ENCODE measurements at regions not wholly inside any gene's neighbourhood (a gene's known extent, or its start where the extent isn't known, plus 50 kb on each side); places are given as distances from the start of the nearest gene placed in this dataset.

GRCh38 chr9:81122749-81123148 lies 566.6 kb downstream of the TLE1 start:
- Histone ChIP-seq H3K27me3 (ENCODE audit: control insufficient read depth, insufficient read depth, low read length) (no peaks in the 10 kb centered on the region), H3K36me3 (ENCODE audit: insufficient read depth, low read length) (no peaks in the 10 kb centered on the region), H3K4me1 (ENCODE audit: control insufficient read depth, insufficient read depth, low read length) (no peaks in the 10 kb centered on the region), H3K9ac (ENCODE audit: low read depth, low read length) (no peak overlapping the region), H3K4me3 (ENCODE audit: low read length) (no peak overlapping the region), H3K9me3 (replicated peaks; ENCODE audit: low read length) (no peaks in the 10 kb centered on the region), H3K4me2 (ENCODE audit: low read length) (no peak overlapping the region)

GRCh38 chr9:81119591-81119990 lies 569.8 kb downstream of the TLE1 start:
- H3K9ac ChIP-seq (ENCODE audit: low read depth, low read length): no peak overlapping the region
- H3K9me3 ChIP-seq (replicated peaks; ENCODE audit: low read length): no peaks in the 10 kb centered on the region
- H3K4me1 ChIP-seq (ENCODE audit: control insufficient read depth, insufficient read depth, low read length): no peaks in the 10 kb centered on the region
- H3K4me3 ChIP-seq (ENCODE audit: low read length): no peak overlapping the region
- H3K27me3 ChIP-seq (ENCODE audit: control insufficient read depth, insufficient read depth, low read length): no peaks in the 10 kb centered on the region
- H3K36me3 ChIP-seq (ENCODE audit: insufficient read depth, low read length): no peaks in the 10 kb centered on the region
- no peak overlapping the region for H3K4me2 ChIP-seq (ENCODE audit: low read length)

GRCh38 chr9:81118416-81118815 lies 570.9 kb downstream of the TLE1 start:
- Histone ChIP-seq H3K9ac (ENCODE audit: low read depth, low read length) (no peak overlapping the region), H3K4me2 (ENCODE audit: low read length) (no peak overlapping the region), H3K4me3 (ENCODE audit: low read length) (no peak overlapping the region), H3K4me1 (ENCODE audit: control insufficient read depth, insufficient read depth, low read length) (no peaks in the 10 kb centered on the region), H3K9me3 (replicated peaks; ENCODE audit: low read length) (no peaks in the 10 kb centered on the region), H3K27me3 (ENCODE audit: control insufficient read depth, insufficient read depth, low read length) (no peaks in the 10 kb centered on the region), H3K36me3 (ENCODE audit: insufficient read depth, low read length) (no peaks in the 10 kb centered on the region)

- Histone ChIP-seq H3K4me1 (ENCODE audit: control insufficient read depth, insufficient read depth, low read length) (no peaks in the 10 kb centered on the region), H3K9ac (ENCODE audit: low read depth, low read length) (no peak overlapping the region), H3K9me3 (replicated peaks; ENCODE audit: low read length) (no peaks in the 10 kb centered on the region), H3K4me3 (ENCODE audit: low read length) (no peak overlapping the region), H3K27me3 (ENCODE audit: control insufficient read depth, insufficient read depth, low read length) (no peaks in the 10 kb centered on the region), H3K4me2 (ENCODE audit: low read length) (no peak overlapping the region), H3K36me3 (ENCODE audit: insufficient read depth, low read length) (no peaks in the 10 kb centered on the region)
Observed at GRCh38 chr9:81116340-81117137, 572.8 kb downstream of the TLE1 start.

GRCh38 chr9:81113453-81114124 lies 575.8 kb downstream of the TLE1 start:
- peaks cover 6% of the 10 kb centered on the region for H3K4me1 ChIP-seq (ENCODE audit: control insufficient read depth, insufficient read depth, low read length)
- H3K36me3 ChIP-seq (ENCODE audit: insufficient read depth, low read length): no peaks in the 10 kb centered on the region
- no peak overlapping the region for H3K4me2 ChIP-seq (ENCODE audit: low read length)
- no peaks in the 10 kb centered on the region for H3K27me3 ChIP-seq (ENCODE audit: control insufficient read depth, insufficient read depth, low read length)
- no peaks in the 10 kb centered on the region for H3K9me3 ChIP-seq (replicated peaks; ENCODE audit: low read length)
- H3K4me3 ChIP-seq (ENCODE audit: low read length): no peak overlapping the region
- no peak overlapping the region for H3K9ac ChIP-seq (ENCODE audit: low read depth, low read length)

GRCh38 chr9:81112627-81113452 lies 576.5 kb downstream of the TLE1 start:
- no peak overlapping the region for H3K9ac ChIP-seq (ENCODE audit: low read depth, low read length)
- H3K27me3 ChIP-seq (ENCODE audit: control insufficient read depth, insufficient read depth, low read length): no peaks in the 10 kb centered on the region
- H3K4me2 ChIP-seq (ENCODE audit: low read length): no peak overlapping the region
- H3K4me1 ChIP-seq (ENCODE audit: control insufficient read depth, insufficient read depth, low read length): peaks cover 8% of the 10 kb centered on the region
- no peaks in the 10 kb centered on the region for H3K36me3 ChIP-seq (ENCODE audit: insufficient read depth, low read length)
- H3K9me3 ChIP-seq (replicated peaks; ENCODE audit: low read length): no peaks in the 10 kb centered on the region
- no peak overlapping the region for H3K4me3 ChIP-seq (ENCODE audit: low read length)

- no peak overlapping the region for H3K4me2 ChIP-seq (ENCODE audit: low read length)
- H3K4me1 ChIP-seq (ENCODE audit: control insufficient read depth, insufficient read depth, low read length): peaks cover 8% of the 10 kb centered on the region
- H3K4me3 ChIP-seq (ENCODE audit: low read length): no peak overlapping the region
- no peaks in the 10 kb centered on the region for H3K9me3 ChIP-seq (replicated peaks; ENCODE audit: low read length)
- no peaks in the 10 kb centered on the region for H3K27me3 ChIP-seq (ENCODE audit: control insufficient read depth, insufficient read depth, low read length)
- no peak overlapping the region for H3K9ac ChIP-seq (ENCODE audit: low read depth, low read length)
- no peaks in the 10 kb centered on the region for H3K36me3 ChIP-seq (ENCODE audit: insufficient read depth, low read length)
Observed at GRCh38 chr9:81108821-81109220, 580.5 kb downstream of the TLE1 start.

- no peak overlapping the region for H3K4me2 ChIP-seq (ENCODE audit: low read length)
- no peaks in the 10 kb centered on the region for H3K36me3 ChIP-seq (ENCODE audit: insufficient read depth, low read length)
- H3K9me3 ChIP-seq (replicated peaks; ENCODE audit: low read length): no peaks in the 10 kb centered on the region
- H3K27me3 ChIP-seq (ENCODE audit: control insufficient read depth, insufficient read depth, low read length): no peaks in the 10 kb centered on the region
- no peak overlapping the region for H3K9ac ChIP-seq (ENCODE audit: low read depth, low read length)
- peaks cover 8% of the 10 kb centered on the region for H3K4me1 ChIP-seq (ENCODE audit: control insufficient read depth, insufficient read depth, low read length)
- no peak overlapping the region for H3K4me3 ChIP-seq (ENCODE audit: low read length)
Observed at GRCh38 chr9:81108391-81108790, 581.0 kb downstream of the TLE1 start.

GRCh38 chr9:81103597-81104471 lies 585.5 kb downstream of the TLE1 start:
- H3K9me3 ChIP-seq (replicated peaks; ENCODE audit: low read length): no peaks in the 10 kb centered on the region
- peaks cover 5% of the 10 kb centered on the region for H3K4me1 ChIP-seq (ENCODE audit: control insufficient read depth, insufficient read depth, low read length)
- H3K9ac ChIP-seq (ENCODE audit: low read depth, low read length): no peak overlapping the region

GRCh38 chr9:81097131-81097847 lies 592.1 kb downstream of the TLE1 start:
- Histone ChIP-seq H3K36me3 (ENCODE audit: insufficient read depth, low read length) (no peaks in the 10 kb centered on the region), H3K9ac (ENCODE audit: low read depth, low read length) (no peak overlapping the region), H3K4me2 (ENCODE audit: low read length) (no peak overlapping the region), H3K4me3 (ENCODE audit: low read length) (no peak overlapping the region), H3K9me3 (replicated peaks; ENCODE audit: low read length) (no peaks in the 10 kb centered on the region), H3K4me1 (ENCODE audit: control insufficient read depth, insufficient read depth, low read length) (no peaks in the 10 kb centered on the region), H3K27me3 (ENCODE audit: control insufficient read depth, insufficient read depth, low read length) (no peaks in the 10 kb centered on the region)

More at GRCh38 chr9:81103597-81104471, 585.5 kb downstream of the TLE1 start:
- H3K4me2 ChIP-seq (ENCODE audit: low read length): no peak overlapping the region
- no peaks in the 10 kb centered on the region for H3K27me3 ChIP-seq (ENCODE audit: control insufficient read depth, insufficient read depth, low read length)
- no peaks in the 10 kb centered on the region for H3K36me3 ChIP-seq (ENCODE audit: insufficient read depth, low read length)
- no peak overlapping the region for H3K4me3 ChIP-seq (ENCODE audit: low read length)
